Astrocyte (in vitro differentiated cells and primary cell): ENCODE measurements at regions not wholly inside any gene's neighbourhood (a gene's known extent, or its start where the extent isn't known, plus 50 kb on each side); places are given as distances from the start of the nearest gene placed in this dataset.

Experiments used
- DNase-seq: peaks from one replicate; pipeline ENCODE4 v3.0.0-alpha.2; 2010; ENCODE audit warnings: low read depth
- FAIRE-seq: peaks from 2 replicates; lab custom pipeline; 2011; peaks lifted over from hg19 to GRCh38; lab: Jason Lieb, UNC
- H2AFZ ChIP-seq: 2 replicates; pipeline ENCODE4 v1.6.0; 2012; ENCODE audit warnings: low read depth, low read length, inconsistent platforms
- H3K27ac ChIP-seq: 2 replicates; pipeline ENCODE4 v1.5.1; 2011; ENCODE audit warnings: low read depth, low read length, inconsistent platforms
- H3K27me3 ChIP-seq: 2 replicates; pipeline ENCODE4 v1.6.0; 2011; ENCODE audit warnings: low read length, inconsistent platforms; ENCODE audit not compliant: insufficient read depth
- H3K36me3 ChIP-seq: 2 replicates; pipeline ENCODE4 v1.5.1; 2011; ENCODE audit warnings: low read length, inconsistent platforms; ENCODE audit not compliant: insufficient read depth
- H3K4me1 ChIP-seq: 2 replicates; pipeline ENCODE4 v1.5.1; 2011; ENCODE audit warnings: low read length, inconsistent platforms; ENCODE audit not compliant: insufficient read depth
- H3K4me2 ChIP-seq: 2 replicates; pipeline ENCODE4 v1.6.0; 2012; ENCODE audit warnings: low read length, inconsistent platforms
- H3K4me3 ChIP-seq: 2 replicates; pipeline ENCODE4 v1.5.1; 2011; ENCODE audit warnings: low read depth, mild to moderate bottlenecking, low read length, inconsistent platforms; ENCODE audit not compliant: insufficient read depth
- H3K79me2 ChIP-seq: 2 replicates; pipeline ENCODE4 v1.6.0; 2012; ENCODE audit warnings: mild to moderate bottlenecking, low read length, inconsistent platforms; ENCODE audit not compliant: insufficient read depth
- H3K9ac ChIP-seq: 2 replicates; pipeline ENCODE4 v1.6.0; 2012; ENCODE audit warnings: mild to moderate bottlenecking, low read length, inconsistent platforms
- H3K9me3 ChIP-seq: 2 replicates; pipeline ENCODE4 v1.5.1; 2012; ENCODE audit warnings: low read depth, mild to moderate bottlenecking, low read length, inconsistent platforms; ENCODE audit not compliant: insufficient read depth
- H4K20me1 ChIP-seq: 2 replicates; pipeline ENCODE4 v1.6.0; 2012; ENCODE audit warnings: low read length, inconsistent platforms; ENCODE audit not compliant: insufficient read depth
- H3K27ac Mint-ChIP-seq: one replicate; pipeline ENCODE4 v1.8.0; 2021; ENCODE audit warnings: mild to moderate bottlenecking, mixed read lengths; ENCODE audit not compliant: unreplicated experiment
- H3K27me3 Mint-ChIP-seq: one replicate; pipeline ENCODE4 v1.8.0; 2021; ENCODE audit warnings: low read depth, mixed read lengths; ENCODE audit not compliant: unreplicated experiment
- H3K36me3 Mint-ChIP-seq: one replicate; pipeline ENCODE4 v1.8.0; 2021; ENCODE audit warnings: low read depth, mixed read lengths; ENCODE audit not compliant: unreplicated experiment
- H3K4me1 Mint-ChIP-seq: one replicate; pipeline ENCODE4 v1.8.0; 2021; ENCODE audit warnings: low read depth, mixed read lengths; ENCODE audit not compliant: unreplicated experiment
- H3K4me3 Mint-ChIP-seq: one replicate; pipeline ENCODE4 v1.8.0; 2021; ENCODE audit warnings: mild to moderate bottlenecking, moderate library complexity, mixed read lengths; ENCODE audit not compliant: unreplicated experiment
- H3K9me3 Mint-ChIP-seq: one replicate; pipeline ENCODE4 v1.8.0; 2021; ENCODE audit warnings: mild to moderate bottlenecking, mixed read lengths; ENCODE audit not compliant: unreplicated experiment
- EZH2 ChIP-seq: IDR thresholded peaks from 2 replicates; pipeline ENCODE4 v1.6.1; 2012; ENCODE audit warnings: mild to moderate bottlenecking, low read length, inconsistent platforms; ENCODE audit not compliant: insufficient read depth
- TF ChIP-seq, protein P1 (sequence below): IDR thresholded peaks from 2 replicates; pipeline ENCODE4 v1.5.1; 2011; ENCODE audit warnings: low read depth, mild to moderate bottlenecking, inconsistent platforms, low read length, moderate library complexity; ENCODE audit not compliant: insufficient read depth

DNA sequence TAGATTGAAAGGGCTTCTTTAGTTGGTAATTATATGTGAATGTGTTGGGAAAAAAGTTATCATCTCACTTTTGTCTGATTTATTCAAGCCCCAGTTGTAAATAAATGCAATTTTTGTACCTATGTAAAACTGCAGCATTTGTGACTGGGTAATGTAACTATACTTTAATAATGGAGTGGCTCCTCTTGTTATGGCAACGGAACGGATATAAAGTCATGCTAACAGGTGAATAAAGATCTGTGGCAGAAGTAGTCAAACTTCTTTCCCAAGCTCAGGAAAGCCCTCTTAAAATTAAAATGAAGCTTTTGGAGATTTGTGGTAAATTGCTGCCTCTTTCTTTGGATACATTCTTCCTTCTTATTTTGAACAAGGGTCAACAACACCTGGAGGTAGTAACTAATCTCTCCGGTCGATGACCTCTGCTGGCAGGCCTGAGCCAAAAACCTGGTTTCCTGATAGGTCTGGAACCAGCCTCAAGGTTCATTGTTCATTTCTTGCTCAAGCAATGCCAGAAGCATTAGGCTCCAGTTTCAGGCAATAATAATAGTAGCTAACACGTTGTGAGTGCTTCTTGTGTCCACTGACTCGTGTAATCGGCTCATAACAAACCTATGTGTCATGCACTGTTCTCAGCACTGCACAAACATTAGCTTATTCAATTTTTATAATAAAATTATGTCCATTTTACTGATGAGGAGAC is 313.4 kb upstream of the DACH1 start:
- H3K4me1 ChIP-seq, result peaks cover 9% of the 10 kb centered on the region
- no peak for FAIRE-seq
- no peaks in the 10 kb centered on the region for H3K36me3 ChIP-seq
- no peak overlapping the region for H3K9ac ChIP-seq
- H3K4me3 ChIP-seq, result no peak overlapping the region
- Mint-ChIP-seq H3K27me3 (no peaks in the 10 kb centered on the region), H3K9me3 (no peaks in the 10 kb centered on the region), H3K36me3 (no peaks in the 10 kb centered on the region), H3K4me1 (peaks cover 6% of the 10 kb centered on the region), H3K4me3 (no peak overlapping the region), H3K27ac (no peak overlapping the region)
- peak overlapping the region; percentile 5 for H3K27ac ChIP-seq
- no peaks in the 10 kb centered on the region for H3K27me3 ChIP-seq
- H3K4me2 ChIP-seq, result peak overlapping the region; percentile 12
- H3K9me3 ChIP-seq, result no peaks in the 10 kb centered on the region
- no peaks in the 10 kb centered on the region for H3K79me2 ChIP-seq
- no peaks in the 10 kb centered on the region for H4K20me1 ChIP-seq
- H2AFZ ChIP-seq, result no peak overlapping the region
- TF ChIP-seq, protein P1, sequence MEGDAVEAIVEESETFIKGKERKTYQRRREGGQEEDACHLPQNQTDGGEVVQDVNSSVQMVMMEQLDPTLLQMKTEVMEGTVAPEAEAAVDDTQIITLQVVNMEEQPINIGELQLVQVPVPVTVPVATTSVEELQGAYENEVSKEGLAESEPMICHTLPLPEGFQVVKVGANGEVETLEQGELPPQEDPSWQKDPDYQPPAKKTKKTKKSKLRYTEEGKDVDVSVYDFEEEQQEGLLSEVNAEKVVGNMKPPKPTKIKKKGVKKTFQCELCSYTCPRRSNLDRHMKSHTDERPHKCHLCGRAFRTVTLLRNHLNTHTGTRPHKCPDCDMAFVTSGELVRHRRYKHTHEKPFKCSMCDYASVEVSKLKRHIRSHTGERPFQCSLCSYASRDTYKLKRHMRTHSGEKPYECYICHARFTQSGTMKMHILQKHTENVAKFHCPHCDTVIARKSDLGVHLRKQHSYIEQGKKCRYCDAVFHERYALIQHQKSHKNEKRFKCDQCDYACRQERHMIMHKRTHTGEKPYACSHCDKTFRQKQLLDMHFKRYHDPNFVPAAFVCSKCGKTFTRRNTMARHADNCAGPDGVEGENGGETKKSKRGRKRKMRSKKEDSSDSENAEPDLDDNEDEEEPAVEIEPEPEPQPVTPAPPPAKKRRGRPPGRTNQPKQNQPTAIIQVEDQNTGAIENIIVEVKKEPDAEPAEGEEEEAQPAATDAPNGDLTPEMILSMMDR, result no peak
- TF ChIP-seq EZH2, result no peak
- peak; percentile 92 for DNase-seq

DNA sequence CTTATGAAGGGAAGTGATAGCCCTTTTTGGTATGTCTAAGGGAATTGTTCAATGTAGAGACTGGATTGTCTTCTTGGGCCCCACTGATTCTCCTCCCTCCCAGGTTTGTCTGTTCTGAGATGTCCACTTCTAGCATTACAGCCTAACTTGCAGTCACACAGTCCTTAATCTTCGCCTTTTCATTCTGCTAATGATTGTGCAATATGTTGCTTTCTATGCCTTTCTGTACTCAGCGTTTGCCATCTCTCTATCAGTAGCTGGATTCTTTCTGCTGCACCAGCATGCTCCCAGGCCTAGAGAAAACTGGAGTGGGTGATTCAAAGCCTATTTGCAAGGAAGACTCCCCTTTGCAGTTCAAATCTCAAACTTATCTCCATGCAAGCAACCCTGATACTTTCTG is 307.5 kb upstream of the DACH1 start:
- H3K4me1 Mint-ChIP-seq, result peaks cover 9% of the 10 kb centered on the region
- H3K9me3 Mint-ChIP-seq, result no peaks in the 10 kb centered on the region
- no peaks in the 10 kb centered on the region for H3K27me3 ChIP-seq
- FAIRE-seq (no peak), DNase-seq (no peak)
- H4K20me1 ChIP-seq, result no peaks in the 10 kb centered on the region
- no peaks in the 10 kb centered on the region for H3K4me1 ChIP-seq
- H3K9ac ChIP-seq, result no peak overlapping the region
- H3K4me3 Mint-ChIP-seq, result no peak overlapping the region
- no peak overlapping the region for H3K4me3 ChIP-seq
- TF ChIP-seq, protein P1, result no peak
- TF ChIP-seq EZH2, result no peak
- no peak overlapping the region for H3K27ac ChIP-seq
- H3K36me3 Mint-ChIP-seq, result no peaks in the 10 kb centered on the region
- H3K27me3 Mint-ChIP-seq, result no peaks in the 10 kb centered on the region
- H3K36me3 ChIP-seq, result no peaks in the 10 kb centered on the region
- H3K79me2 ChIP-seq, result no peaks in the 10 kb centered on the region
- no peak overlapping the region for H3K27ac Mint-ChIP-seq
- H3K9me3 ChIP-seq, result no peaks in the 10 kb centered on the region
- H3K4me2 ChIP-seq, result no peak overlapping the region
- no peak overlapping the region for H2AFZ ChIP-seq

- Mint-ChIP-seq H3K27me3 (no peaks in the 10 kb centered on the region), H3K27ac (no peak overlapping the region), H3K4me3 (no peak overlapping the region), H3K9me3 (no peaks in the 10 kb centered on the region), H3K4me1 (peaks cover 21% of the 10 kb centered on the region), H3K36me3 (no peaks in the 10 kb centered on the region)
- Histone ChIP-seq H4K20me1 (no peaks in the 10 kb centered on the region), H3K27me3 (no peaks in the 10 kb centered on the region), H3K4me3 (no peak overlapping the region), H3K36me3 (no peaks in the 10 kb centered on the region), H3K4me2 (no peak overlapping the region), H3K4me1 (peaks cover 6% of the 10 kb centered on the region), H3K9me3 (no peaks in the 10 kb centered on the region), H3K79me2 (no peaks in the 10 kb centered on the region), H3K9ac (no peak overlapping the region), H2AFZ (no peak overlapping the region), H3K27ac (no peak overlapping the region)
- TF ChIP-seq, protein P1, result no peak
- no peak for TF ChIP-seq EZH2
- DNase-seq (no peak), FAIRE-seq (no peak)
Measured at GRCh38 chr13:72170571-72170970, 303.6 kb upstream of the DACH1 start.
